ENCODE measurements at regions not wholly inside any gene's neighbourhood (a gene's known extent, or its start where the extent isn't known, plus 50 kb on each side); places are given as distances from the start of the nearest gene placed in this dataset. TPM values are rescaled to one million over a fixed set of nuclear protein-coding genes. Genes with fewer than 3 reads are reported as not detected.

GRCh38 chr6:90637320-90637719 is 50.4 kb upstream of the MAP3K7 start:
- Histone ChIP-seq H3K36me3 (replicated peaks in 1 of 2; ENCODE audit: control insufficient read depth in 1 of 2, insufficient read depth in 2 of 2, low read length in 2 of 2) (no peaks in the 10 kb centered on the region), H3K4me1 (ENCODE audit: control insufficient read depth in 1 of 2, insufficient read depth in 2 of 2, low read length in 2 of 2) (no peaks in the 10 kb centered on the region), H2AFZ (ENCODE audit: insufficient read depth, low read depth, low read length, poor library complexity, severe bottlenecking) (no peak overlapping the region), H3K9ac (ENCODE audit: insufficient read depth, low read length, poor library complexity, severe bottlenecking) (no peak overlapping the region), H4K20me1 (ENCODE audit: insufficient read depth, low read length) (no peaks in the 10 kb centered on the region), H3K79me2 (ENCODE audit: insufficient read depth, low read length) (no peaks in the 10 kb centered on the region), H3K4me3 (replicated peaks in 1 of 3; ENCODE audit: low read depth in 2 of 3, low read length in 3 of 3) (no peak overlapping the region), H3K27ac (ENCODE audit: low read depth in 1 of 2, low read length in 2 of 2) (no peak overlapping the region), H3K9me3 (replicated peaks in 1 of 2; ENCODE audit: control insufficient read depth in 1 of 2, insufficient read depth in 1 of 2, low read length in 2 of 2) (peaks cover 5 to 10% of the 10 kb centered on the region in 2 donors), H3K4me2 (replicated peaks; ENCODE audit: extremely low read depth, low read length, poor library complexity, severe bottlenecking) (no peak overlapping the region), H3K27me3 (ENCODE audit: control insufficient read depth in 2 of 2, insufficient read depth in 2 of 2, low read length in 2 of 2) (no peaks in the 10 kb centered on the region)
- intact Hi-C loops (cut with micrococcal nuclease): no loop called here
- WGBS (ENCODE audit: insufficient coverage): no CpG with 5 or more reads among the region's 2 CpGs
- Mint-ChIP-seq H3K36me3 (no peaks in the 10 kb centered on the region), H3K27ac (no peak overlapping the region), H3K27me3 (ENCODE audit: low read depth in 3 of 3) (peaks cover 0 to 3% (median 2%) of the 10 kb centered on the region in 3 donors), H3K4me3 (no peak overlapping the region), H3K9me3 (peaks cover 4 to 20% (median 12%) of the 10 kb centered on the region in 7 donors), H3K4me1 (no peaks in the 10 kb centered on the region)
- TF ChIP-seq CTCF (IDR thresholded peaks at IDR 0.05): no peak
- no peak for DNase-seq

Small RNA genes in the stretch of these regions (small RNA-seq; reads per million reads assigned to genes)
- gene MIR4643 (ENCODE audit: insufficient read length, low read depth): not detected
- not detected for gene MTATP6P25 (ENCODE audit: insufficient read length, low read depth)
- gene MTCO1P56 (ENCODE audit: insufficient read length, low read depth): not detected
- gene MTND4LP19 (ENCODE audit: insufficient read length, low read depth): not detected
- not detected for gene RF00012 (ENCODE audit: insufficient read length, low read depth)
- not detected for gene RN7SL415P (ENCODE audit: insufficient read length, low read depth)
